HG03159 (cell line): ENCODE measurements at regions not wholly inside any gene's neighbourhood (a gene's known extent, or its start where the extent isn't known, plus 50 kb on each side); places are given as distances from the start of the nearest gene placed in this dataset.
"Not testable (repeated sequence)": the region's sequence is repeated elsewhere in the genome, so short reads cannot be mapped to it uniquely, and the experiment has no call there.

Experiments used
- ATAC-seq: cut with Tn5 transposase; IDR thresholded peaks from one replicate; pipeline ENCODE4 v1.9.1; 2021; ENCODE audit warnings: mild to moderate bottlenecking, moderate library complexity; ENCODE audit not compliant: unreplicated experiment

DNA sequence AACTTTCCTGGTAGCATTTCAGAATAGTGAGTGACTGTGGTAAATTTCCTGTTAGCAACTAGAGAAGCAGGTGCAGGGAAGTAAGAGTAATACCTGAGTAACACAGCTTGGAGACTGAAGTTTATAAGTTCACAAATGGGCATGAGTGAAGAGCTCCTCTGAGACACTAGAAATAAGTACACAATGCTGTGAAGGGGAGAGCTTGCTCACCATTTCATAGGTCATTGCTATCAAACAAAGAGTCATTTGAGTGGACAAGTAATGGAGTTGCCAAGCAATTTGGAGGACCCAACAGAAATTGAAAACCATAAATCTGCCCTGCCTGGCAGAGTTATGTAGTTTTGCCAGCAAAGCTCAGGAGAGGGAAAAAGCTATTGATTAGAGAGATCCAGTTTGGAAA lies 523.6 kb downstream of the TRAM1L1 start:
- ATAC-seq = no peak

- ATAC-seq = no peak
Measured at GRCh38 chr4:116551806-116552205, 533.6 kb downstream of the TRAM1L1 start.

DNA sequence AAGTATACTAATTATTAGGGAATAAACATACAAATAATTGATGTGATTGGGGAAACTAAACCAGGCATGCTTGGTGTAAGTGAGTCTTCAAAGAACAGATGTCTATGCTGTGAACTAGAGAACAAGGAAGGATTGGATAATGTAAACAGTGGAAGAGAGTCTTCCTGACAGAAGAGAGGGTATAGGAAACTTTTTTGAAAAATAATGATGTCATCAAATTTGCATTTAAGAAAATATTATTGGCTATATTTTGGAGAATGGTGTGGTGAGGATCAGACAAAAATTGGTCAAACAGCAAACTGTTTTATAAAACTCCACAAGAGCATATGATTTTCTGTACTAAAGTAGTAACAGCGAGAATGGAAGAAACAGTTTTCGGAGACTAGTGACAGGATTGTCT lies 537.7 kb downstream of the TRAM1L1 start:
- ATAC-seq = no peak

GRCh38 chr4:116546759-116547158 lies 538.6 kb downstream of the TRAM1L1 start:
- no peak for ATAC-seq

DNA sequence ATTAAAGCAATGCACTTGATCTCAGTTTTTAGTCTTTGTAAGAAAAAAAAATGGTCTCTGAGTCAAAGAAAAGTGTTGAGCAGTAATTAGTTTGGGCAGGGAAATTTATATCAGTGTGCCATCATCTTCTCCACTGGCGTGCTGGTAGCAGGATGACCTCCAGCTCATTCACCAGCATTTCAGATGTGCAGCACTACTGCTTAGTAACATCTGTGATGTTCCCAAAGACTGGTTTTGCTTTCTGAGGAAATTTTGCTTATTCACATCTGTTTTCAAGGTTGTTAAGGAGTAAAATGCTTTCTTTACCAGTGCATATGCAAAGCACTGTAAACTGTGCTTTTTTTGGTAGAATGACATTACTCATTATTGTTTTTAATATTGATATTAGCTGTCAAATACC lies 540.4 kb downstream of the TRAM1L1 start:
- no peak for ATAC-seq

GRCh38 chr4:116539744-116540143 lies 545.6 kb downstream of the TRAM1L1 start:
- no peak for ATAC-seq

DNA sequence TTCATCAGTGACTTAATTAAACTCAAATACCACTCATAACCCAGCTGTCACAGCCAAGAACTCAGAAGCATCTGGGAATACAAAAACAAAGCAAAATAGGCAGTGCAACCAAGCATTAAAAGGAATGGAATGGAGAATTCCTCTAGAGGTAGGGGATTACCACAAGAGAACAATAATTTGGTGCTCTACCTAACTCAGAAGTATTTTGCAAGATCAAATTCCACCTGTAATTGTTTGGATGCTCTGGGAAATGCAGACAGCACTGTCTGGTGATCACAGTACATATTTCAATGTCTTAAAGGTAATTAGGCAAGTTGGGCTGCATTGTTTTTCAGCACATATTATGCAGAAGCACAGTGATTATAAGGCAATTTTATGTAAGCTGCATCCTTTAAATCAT lies 547.5 kb downstream of the TRAM1L1 start:
- ATAC-seq = no peak

GRCh38 chr4:116536024-116536423 lies 549.4 kb downstream of the TRAM1L1 start:
- not testable (repeated sequence) for ATAC-seq

DNA sequence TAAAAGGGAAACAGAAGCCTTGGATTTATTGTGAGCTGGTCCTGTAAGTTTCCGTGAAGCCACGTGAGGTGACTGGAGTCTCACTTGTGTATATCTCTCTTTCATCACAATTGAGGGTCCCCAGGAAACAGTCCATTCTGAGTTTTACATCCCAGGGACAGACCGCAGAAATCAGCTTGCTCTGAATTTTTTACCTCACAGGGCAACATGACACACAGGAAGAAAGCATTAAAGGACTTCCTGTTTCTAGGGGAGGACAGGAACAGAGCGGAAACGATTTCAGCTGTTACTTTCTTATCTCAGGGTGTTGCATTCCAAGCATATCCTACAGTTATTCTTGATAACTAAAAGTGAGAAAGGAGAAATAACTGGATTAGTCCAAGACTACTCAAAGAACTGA lies 553.5 kb downstream of the TRAM1L1 start:
- ATAC-seq = no peak

DNA sequence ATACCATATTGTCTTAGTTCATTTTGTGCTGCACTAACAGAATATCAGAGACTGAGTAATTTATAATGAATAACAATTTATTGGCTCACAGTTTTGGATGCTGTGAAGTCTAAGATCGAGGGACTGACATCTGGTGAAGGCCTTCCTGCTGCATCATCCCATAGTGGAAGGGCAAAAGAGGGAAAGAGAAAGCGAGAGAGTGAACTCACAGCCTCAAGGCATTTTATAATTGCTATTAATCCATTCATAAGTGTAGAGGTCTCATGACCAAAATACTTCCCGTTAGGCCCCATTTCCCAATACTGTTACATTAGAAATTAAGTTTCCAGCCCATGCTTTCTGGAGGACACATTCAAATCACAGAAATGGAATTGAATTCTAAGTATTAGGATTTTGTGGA lies 554.4 kb downstream of the TRAM1L1 start:
- no peak for ATAC-seq

DNA sequence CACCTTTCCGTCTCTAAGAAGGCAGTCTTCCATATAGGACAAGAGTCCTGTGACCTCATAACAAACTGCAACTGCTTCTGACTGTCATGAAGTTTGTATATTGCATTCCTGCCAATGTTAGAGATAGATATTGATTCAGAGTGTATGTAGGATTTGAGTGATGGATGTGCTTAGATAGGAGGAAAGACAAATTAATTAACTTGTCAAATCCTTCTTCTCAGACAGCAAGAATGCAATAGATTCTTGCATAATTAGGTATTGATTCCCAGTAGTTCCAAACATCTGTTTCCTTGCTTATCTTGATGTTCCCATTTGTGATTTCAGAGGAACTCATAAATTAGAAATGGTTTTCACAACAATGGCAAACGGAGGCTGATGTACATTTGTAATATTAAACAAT lies 555.3 kb downstream of the TRAM1L1 start:
- no peak for ATAC-seq

DNA sequence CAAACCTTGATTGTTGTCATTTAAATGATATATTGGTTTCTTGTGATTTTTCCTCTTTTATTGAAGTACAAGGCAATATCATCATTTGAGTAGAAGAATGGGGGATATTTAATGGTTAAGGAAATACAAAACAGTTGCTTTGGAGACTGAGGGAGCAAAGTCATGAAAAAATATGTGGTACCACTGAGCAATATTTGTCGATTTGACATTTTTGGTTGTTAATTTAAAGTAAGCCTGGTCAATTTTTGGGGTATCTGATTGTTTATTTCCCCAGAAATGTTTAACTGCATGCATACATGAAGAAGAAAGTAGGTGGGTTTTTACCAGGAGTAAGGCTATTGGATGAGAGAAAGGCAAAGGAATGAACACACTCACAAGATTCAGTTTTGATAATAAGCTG lies 556.2 kb downstream of the TRAM1L1 start:
- no peak for ATAC-seq

DNA sequence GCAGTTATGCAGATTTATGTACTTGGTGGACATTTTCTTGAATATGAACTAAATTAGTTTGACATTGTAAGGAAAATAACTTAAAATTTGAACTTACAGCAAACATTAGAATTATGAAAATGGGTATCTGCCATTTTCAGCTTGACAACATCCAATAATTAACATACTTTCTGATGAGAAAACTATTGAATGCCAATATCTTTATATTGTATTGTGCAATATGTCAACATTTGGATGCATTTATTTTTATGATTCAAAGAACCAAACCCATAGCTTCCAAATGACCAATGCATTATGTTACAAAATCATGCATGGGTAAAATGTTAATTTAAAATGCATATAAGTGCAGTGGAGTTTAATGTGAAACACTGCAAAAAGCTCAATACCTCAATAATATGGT lies 562.5 kb downstream of the TRAM1L1 start:
- ATAC-seq = no peak

DNA sequence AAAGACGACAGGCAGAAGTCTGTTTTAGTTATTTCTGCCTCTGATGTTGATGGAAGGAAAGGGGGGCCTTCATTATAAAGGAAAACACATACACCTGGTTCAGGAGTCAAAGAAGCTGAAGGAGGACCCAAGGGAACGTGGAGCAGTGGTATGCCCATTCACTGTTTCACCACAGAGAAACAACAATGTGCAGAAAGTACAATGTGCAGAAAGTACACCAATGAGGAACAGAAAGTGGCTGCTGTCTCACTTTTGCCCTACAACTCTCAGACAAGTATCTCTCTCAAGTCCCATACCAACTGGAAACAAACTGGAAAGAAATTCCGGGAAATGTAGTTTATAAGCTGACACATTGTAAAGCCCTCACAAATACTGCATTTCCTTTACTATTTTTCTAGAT lies 564.5 kb downstream of the TRAM1L1 start:
- ATAC-seq = no peak

DNA sequence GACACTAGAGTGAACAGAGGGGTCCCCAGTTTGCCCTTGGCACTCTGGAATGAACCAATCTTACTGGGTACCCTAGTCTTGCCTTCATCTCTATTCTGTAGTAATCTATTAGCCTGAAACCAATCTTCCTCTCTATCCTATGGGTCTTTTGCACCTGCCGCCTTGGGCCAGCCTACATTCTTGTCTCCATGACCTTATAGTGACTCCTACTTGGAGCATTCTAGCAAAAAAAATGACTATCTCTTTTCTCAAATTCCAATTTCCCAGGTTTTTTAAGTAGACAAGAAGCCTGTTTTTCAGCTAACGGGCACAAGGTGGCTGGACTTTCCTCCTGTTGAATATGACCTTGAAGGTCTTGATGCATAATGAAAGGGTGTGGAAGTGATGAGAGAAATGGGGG lies 568.7 kb downstream of the TRAM1L1 start:
- ATAC-seq = no peak

- no peak for ATAC-seq
Measured at GRCh38 chr4:116515959-116516358, 569.4 kb downstream of the TRAM1L1 start.

GRCh38 chr4:116512552-116512951 lies 572.8 kb downstream of the TRAM1L1 start:
- no peak for ATAC-seq

DNA sequence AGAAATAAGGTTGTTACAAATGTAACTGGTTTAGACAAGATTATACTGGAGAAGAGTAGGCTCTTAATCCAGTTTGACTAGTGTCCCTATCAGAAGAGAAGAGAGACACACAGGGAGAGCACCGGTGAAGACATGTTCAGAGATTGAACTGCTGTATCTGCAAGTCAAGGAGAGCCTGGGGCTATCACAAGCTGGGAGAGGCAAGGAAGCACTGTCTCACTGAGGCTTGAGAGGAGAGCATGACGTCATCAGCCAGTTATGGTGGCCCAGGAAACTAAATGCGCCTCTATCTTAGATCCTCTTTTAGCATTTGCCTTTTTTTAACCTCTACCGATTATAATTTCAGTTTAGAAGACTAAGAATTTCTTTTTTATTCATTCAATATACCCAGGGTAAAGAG lies 583.4 kb downstream of the TRAM1L1 start:
- no peak for ATAC-seq

GRCh38 chr4:116500225-116500624 lies 585.2 kb downstream of the TRAM1L1 start:
- no peak for ATAC-seq

DNA sequence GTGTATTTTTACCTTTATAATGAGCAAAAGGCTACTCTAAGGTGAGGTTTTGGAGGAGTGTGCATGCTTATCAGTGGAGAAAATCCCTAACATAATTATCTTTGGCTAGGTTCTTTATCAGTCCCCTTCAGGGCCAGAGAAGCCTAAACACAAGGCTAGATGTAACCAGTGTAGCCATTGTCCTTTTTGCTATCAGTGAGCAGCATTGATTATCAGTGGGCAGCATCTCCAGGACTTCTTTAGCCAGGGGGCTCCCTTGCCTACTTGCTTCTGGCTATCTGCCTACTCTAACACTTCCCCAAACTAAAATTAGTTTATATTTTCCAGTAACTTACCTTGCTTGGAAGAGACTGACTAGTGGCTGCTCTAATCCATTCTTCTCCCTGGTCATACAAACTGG lies 595.6 kb downstream of the TRAM1L1 start:
- no peak for ATAC-seq

- no peak for ATAC-seq
Measured at GRCh38 chr4:116486401-116486800, 599.0 kb downstream of the TRAM1L1 start.

DNA sequence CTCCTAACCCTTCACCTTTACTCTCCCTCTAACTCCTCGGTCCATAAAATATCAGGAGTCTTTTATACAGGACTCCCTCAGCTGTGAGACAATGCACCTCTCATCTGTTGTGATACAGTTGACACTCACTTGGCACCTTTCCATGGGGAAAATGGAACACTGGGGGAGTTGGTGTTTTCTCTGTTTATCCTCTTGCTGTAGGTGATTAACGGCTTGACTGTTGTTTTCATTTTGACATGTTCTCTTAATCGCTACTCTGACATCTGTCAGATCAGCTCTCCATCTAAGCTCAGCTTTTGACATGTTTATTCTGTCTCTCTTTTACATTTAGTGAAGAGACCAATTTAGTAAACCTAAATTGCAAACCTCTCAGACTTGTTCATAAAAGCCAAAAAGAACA lies 604.8 kb downstream of the TRAM1L1 start:
- ATAC-seq = no peak

- ATAC-seq = no peak
Measured at GRCh38 chr4:116478343-116478742, 607.0 kb downstream of the TRAM1L1 start.

GRCh38 chr4:116469582-116469981 lies 615.8 kb downstream of the TRAM1L1 start:
- ATAC-seq = peak; percentile 79
